Fibroblast of lung (primary cell): ENCODE measurements at regions not wholly inside any gene's neighbourhood (a gene's known extent, or its start where the extent isn't known, plus 50 kb on each side); places are given as distances from the start of the nearest gene placed in this dataset.

Experiments used
- EZH2 ChIP-seq: IDR thresholded peaks from 2 replicates; pipeline ENCODE4 v1.5.1; 2012; ENCODE audit warnings: low read length, control low read depth, mild to moderate bottlenecking; ENCODE audit errors: missing control alignments
- TF ChIP-seq, protein P1 (sequence below), 2 donors: IDR thresholded peaks in 1 of 2; conservative IDR thresholded peaks in 1 of 2; 1 replicate in 1 of 2; 2 replicates in 1 of 2; pipeline ENCODE4 v1.5.1; 2011 to 2012; ENCODE audit warnings: low read length in 2 of 2, control low read depth in 1 of 2, inconsistent platforms in 1 of 2, low read depth in 1 of 2, mild to moderate bottlenecking in 1 of 2

DNA sequence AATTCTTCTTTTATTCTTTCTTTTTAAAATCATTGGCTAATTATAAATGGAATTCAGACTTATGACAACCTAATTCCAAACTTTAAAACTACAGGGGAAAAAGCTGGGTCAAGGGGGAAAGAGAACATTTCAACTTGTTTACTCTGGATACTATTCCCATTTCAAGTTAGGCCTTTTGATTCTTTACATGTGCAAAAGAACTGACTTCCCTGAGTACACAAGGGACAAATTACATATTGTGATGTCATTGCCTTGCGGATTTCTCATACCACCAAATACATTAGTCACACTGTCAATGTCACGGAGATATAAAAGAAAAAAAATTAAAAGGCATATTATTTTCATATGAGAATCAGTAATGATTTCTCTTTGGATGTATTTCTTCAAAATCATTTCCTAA, 96.5 kb upstream of the TBX18 start:
- TF ChIP-seq, protein P1, sequence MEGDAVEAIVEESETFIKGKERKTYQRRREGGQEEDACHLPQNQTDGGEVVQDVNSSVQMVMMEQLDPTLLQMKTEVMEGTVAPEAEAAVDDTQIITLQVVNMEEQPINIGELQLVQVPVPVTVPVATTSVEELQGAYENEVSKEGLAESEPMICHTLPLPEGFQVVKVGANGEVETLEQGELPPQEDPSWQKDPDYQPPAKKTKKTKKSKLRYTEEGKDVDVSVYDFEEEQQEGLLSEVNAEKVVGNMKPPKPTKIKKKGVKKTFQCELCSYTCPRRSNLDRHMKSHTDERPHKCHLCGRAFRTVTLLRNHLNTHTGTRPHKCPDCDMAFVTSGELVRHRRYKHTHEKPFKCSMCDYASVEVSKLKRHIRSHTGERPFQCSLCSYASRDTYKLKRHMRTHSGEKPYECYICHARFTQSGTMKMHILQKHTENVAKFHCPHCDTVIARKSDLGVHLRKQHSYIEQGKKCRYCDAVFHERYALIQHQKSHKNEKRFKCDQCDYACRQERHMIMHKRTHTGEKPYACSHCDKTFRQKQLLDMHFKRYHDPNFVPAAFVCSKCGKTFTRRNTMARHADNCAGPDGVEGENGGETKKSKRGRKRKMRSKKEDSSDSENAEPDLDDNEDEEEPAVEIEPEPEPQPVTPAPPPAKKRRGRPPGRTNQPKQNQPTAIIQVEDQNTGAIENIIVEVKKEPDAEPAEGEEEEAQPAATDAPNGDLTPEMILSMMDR (conservative IDR thresholded peaks at IDR 0.05 in 1 of 2, IDR thresholded peaks at IDR 0.05 in 1 of 2; ENCODE audit: low read depth in 1 of 2, low read length in 2 of 2) = no peak
- TF ChIP-seq EZH2 = no peak
